ENCODE measurements at regions not wholly inside any gene's neighbourhood (a gene's known extent, or its start where the extent isn't known, plus 50 kb on each side); places are given as distances from the start of the nearest gene placed in this dataset.

DNA sequence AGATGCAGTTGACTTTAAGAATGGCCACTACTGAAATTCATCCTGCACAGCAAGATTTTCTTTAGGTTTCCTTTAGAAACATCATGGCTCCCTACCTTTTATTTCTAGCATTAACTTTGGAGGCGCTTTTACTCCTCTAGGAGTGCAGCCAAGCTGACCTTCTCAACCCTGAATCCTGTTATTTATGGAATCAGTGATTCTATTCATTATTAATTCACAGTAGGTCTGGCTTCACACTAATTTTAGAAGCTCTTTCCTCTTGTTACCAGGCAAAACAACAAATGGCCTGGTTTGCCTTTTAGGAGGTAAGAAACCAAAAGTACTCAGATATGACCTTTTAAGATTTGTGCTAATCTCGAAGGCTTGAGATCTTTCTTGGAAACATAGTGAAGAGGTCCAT is 93.0 kb upstream of the PELI1 start:
- TF ChIP-seq CSDC2 (CRISPR knock-in tag; IDR thresholded peaks at IDR 0.05) (no peak), ARNTL (CRISPR knock-in tag; IDR thresholded peaks at IDR 0.05; ENCODE audit: borderline replicate concordance, low read depth) (no peak), POU6F1 (CRISPR knock-in tag; IDR thresholded peaks at IDR 0.05; ENCODE audit: borderline replicate concordance, low read depth) (no peak), ZC3H10 (CRISPR knock-in tag; IDR thresholded peaks at IDR 0.05) (no peak), OSR1 (CRISPR knock-in tag; IDR thresholded peaks at IDR 0.05) (no peak), TOX (CRISPR knock-in tag; IDR thresholded peaks at IDR 0.05; ENCODE audit: borderline replicate concordance) (no peak), CSRNP3 (CRISPR knock-in tag; IDR thresholded peaks at IDR 0.05) (no peak), ISL1 (CRISPR knock-in tag; IDR thresholded peaks at IDR 0.05) (no peak), ESRRG (CRISPR knock-in tag; IDR thresholded peaks at IDR 0.05) (no peak), SNAI2 (CRISPR knock-in tag; IDR thresholded peaks at IDR 0.05) (no peak), GLIS3 (CRISPR knock-in tag; IDR thresholded peaks at IDR 0.05) (no peak), ZNF8 (CRISPR knock-in tag; IDR thresholded peaks at IDR 0.05) (no peak), ZFP30 (CRISPR knock-in tag; IDR thresholded peaks at IDR 0.05) (no peak), BACH2 (CRISPR knock-in tag; IDR thresholded peaks at IDR 0.05; ENCODE audit: borderline replicate concordance) (no peak), ZNF565 (CRISPR knock-in tag; conservative IDR thresholded peaks at IDR 0.05; ENCODE audit: low read depth) (no peak), ZNF70 (CRISPR knock-in tag; IDR thresholded peaks at IDR 0.05) (no peak)
- TF ChIP-seq, protein P1, sequence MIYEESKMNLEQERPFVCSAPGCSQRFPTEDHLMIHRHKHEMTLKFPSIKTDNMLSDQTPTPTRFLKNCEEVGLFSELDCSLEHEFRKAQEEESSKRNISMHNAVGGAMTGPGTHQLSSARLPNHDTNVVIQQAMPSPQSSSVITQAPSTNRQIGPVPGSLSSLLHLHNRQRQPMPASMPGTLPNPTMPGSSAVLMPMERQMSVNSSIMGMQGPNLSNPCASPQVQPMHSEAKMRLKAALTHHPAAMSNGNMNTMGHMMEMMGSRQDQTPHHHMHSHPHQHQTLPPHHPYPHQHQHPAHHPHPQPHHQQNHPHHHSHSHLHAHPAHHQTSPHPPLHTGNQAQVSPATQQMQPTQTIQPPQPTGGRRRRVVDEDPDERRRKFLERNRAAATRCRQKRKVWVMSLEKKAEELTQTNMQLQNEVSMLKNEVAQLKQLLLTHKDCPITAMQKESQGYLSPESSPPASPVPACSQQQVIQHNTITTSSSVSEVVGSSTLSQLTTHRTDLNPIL (CRISPR knock-in tag; IDR thresholded peaks at IDR 0.05; ENCODE audit: low read depth) = no peak
- no peak for ATAC-seq

- TF ChIP-seq OSR1 (CRISPR knock-in tag; IDR thresholded peaks at IDR 0.05) = no peak
- no peak for TF ChIP-seq BACH2 (CRISPR knock-in tag; IDR thresholded peaks at IDR 0.05; ENCODE audit: borderline replicate concordance)
- TF ChIP-seq ZC3H10 (CRISPR knock-in tag; IDR thresholded peaks at IDR 0.05) = no peak
- TF ChIP-seq PPARA (CRISPR knock-in tag; IDR thresholded peaks at IDR 0.05; ENCODE audit: borderline replicate concordance) = no peak
- TF ChIP-seq, protein P1 (CRISPR knock-in tag; IDR thresholded peaks at IDR 0.05; ENCODE audit: low read depth) = no peak
- no peak for TF ChIP-seq GLIS3 (CRISPR knock-in tag; IDR thresholded peaks at IDR 0.05)
- no peak for TF ChIP-seq TOX (CRISPR knock-in tag; IDR thresholded peaks at IDR 0.05; ENCODE audit: borderline replicate concordance)
- TF ChIP-seq CSRNP3 (CRISPR knock-in tag; IDR thresholded peaks at IDR 0.05) = no peak
- no peak for ATAC-seq
Measured at GRCh38 chr2:64238799-64239198, 94.6 kb upstream of the PELI1 start.

DNA sequence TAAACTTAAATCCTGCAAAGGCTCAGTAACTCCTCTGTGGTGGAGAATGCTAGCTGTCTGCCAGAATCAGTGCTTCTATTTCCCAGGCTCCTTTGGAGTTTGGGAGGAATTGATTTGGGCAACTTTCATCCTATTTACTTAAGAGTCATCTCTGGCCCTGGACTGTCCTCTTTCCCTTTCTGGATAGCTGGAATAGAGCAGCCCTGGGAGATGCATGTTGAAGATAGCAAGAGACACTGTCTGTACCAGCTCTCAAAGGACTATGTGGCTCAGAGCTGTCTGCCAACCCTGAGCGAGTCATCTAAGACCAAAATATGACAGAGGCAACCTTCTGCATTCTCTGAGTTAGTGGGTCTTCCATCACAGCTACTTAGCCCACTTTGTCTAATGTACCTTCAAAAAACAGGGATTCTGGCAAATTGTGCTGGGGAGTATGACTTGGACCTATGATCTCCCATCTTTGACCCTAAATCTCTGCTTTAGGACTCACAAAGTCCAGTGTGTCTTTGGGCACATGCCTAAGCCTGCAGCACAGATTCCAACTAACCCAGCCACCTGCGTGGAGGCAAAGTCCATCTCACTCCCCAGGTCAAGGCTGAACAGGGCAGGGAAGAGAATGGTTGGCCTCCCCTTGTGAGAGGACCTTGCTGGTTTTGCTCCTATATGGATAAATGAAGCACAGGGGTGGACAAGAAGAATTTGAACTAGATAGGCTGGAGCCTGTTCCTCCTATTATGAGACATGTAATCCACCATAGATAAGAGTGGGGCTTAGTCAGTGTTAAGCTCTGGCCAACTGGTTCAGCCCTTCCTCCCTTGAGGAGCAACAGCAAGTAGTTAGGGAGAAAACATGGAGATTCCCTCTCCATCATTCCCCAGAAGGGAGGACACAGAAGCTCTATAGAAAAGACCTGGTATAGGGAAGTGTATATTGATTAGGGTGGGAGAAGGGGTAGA is 99.1 kb upstream of the PELI1 start:
- ATAC-seq = no peak
- TF ChIP-seq BACH2 (CRISPR knock-in tag; IDR thresholded peaks at IDR 0.05; ENCODE audit: borderline replicate concordance) (no peak), ZNF565 (CRISPR knock-in tag; conservative IDR thresholded peaks at IDR 0.05; ENCODE audit: low read depth) (no peak), ZFP30 (CRISPR knock-in tag; IDR thresholded peaks at IDR 0.05) (no peak), CSRNP3 (CRISPR knock-in tag; IDR thresholded peaks at IDR 0.05) (no peak), ZNF8 (CRISPR knock-in tag; IDR thresholded peaks at IDR 0.05) (no peak), RARB (CRISPR knock-in tag; IDR thresholded peaks at IDR 0.05) (no peak), ARNTL (CRISPR knock-in tag; IDR thresholded peaks at IDR 0.05; ENCODE audit: borderline replicate concordance, low read depth) (no peak), SNAI2 (CRISPR knock-in tag; IDR thresholded peaks at IDR 0.05) (no peak), CSDC2 (CRISPR knock-in tag; IDR thresholded peaks at IDR 0.05) (no peak), TSHZ2 (CRISPR knock-in tag; IDR thresholded peaks at IDR 0.05) (no peak), ZC3H10 (CRISPR knock-in tag; IDR thresholded peaks at IDR 0.05) (no peak)
- TF ChIP-seq, protein P1 (CRISPR knock-in tag; IDR thresholded peaks at IDR 0.05; ENCODE audit: low read depth) = no peak

Data from SK-N-SH treated with all-trans-retinoic acid at 6 μM for 48 hours (cell line).